WTC11 (cell line): ENCODE measurements at regions not wholly inside any gene's neighbourhood (a gene's known extent, or its start where the extent isn't known, plus 50 kb on each side); places are given as distances from the start of the nearest gene placed in this dataset.
A peak's percentile ranks its signal among the peaks of the same experiment; 100 is the strongest.

Experiments used
- ATAC-seq: fragments of 200-7000 bp; cut with Tn5 transposase; 2 replicates; pipeline ENCODE4 v1.10.0; 2021; ENCODE audit warnings: mild to moderate bottlenecking, moderate library complexity
- CTCF ChIA-PET: fragments of 300-600 bp; sonication (Branson Sonifier 250); formaldehyde crosslinking; loops from one replicate; lab custom pipeline; 2021; ENCODE audit warnings: antibody characterized with exemption; lab: Charles Lee
- POLR2A ChIA-PET: fragments of 350-600 bp; sonication (Branson Sonifier 250); formaldehyde crosslinking; loops from one replicate; lab custom pipeline; 2021; ENCODE audit warnings: antibody characterized with exemption; lab: Charles Lee
- DNase-seq: peaks from one replicate; pipeline ENCODE4 v3.0.0; 2021; ENCODE audit warnings: low spot score
- H3K27ac Mint-ChIP-seq: 2 replicates; pipeline ENCODE4 v1.8.0; 2021; ENCODE audit warnings: mixed read lengths
- H3K27me3 Mint-ChIP-seq: 2 replicates; pipeline ENCODE4 v1.8.0; 2021; ENCODE audit warnings: low read depth, mild to moderate bottlenecking, moderate library complexity, mixed read lengths
- H3K36me3 Mint-ChIP-seq: 2 replicates; pipeline ENCODE4 v1.8.0; 2021; ENCODE audit warnings: mixed read lengths
- H3K4me1 Mint-ChIP-seq: 2 replicates; pipeline ENCODE4 v1.8.0; 2022; ENCODE audit warnings: mixed read lengths
- H3K4me3 Mint-ChIP-seq: 2 replicates; pipeline ENCODE4 v1.8.0; 2021; ENCODE audit warnings: mild to moderate bottlenecking, moderate library complexity, mixed read lengths
- H3K9me3 Mint-ChIP-seq: 2 replicates; pipeline ENCODE4 v1.8.0; 2021; ENCODE audit warnings: mixed read lengths
- ATF1 ChIP-seq: sonication (generic); formaldehyde crosslinking; IDR thresholded peaks from 2 replicates; pipeline ENCODE4 v1.8.1; 2023; ENCODE audit warnings: mild to moderate bottlenecking, moderate library complexity, missing genetic modification reagents
- CBFB ChIP-seq: sonication (generic); formaldehyde crosslinking; IDR thresholded peaks from 2 replicates; pipeline ENCODE4 v1.8.1; 2022; ENCODE audit warnings: mild to moderate bottlenecking, low read depth, missing genetic modification reagents
- CREM ChIP-seq: sonication (generic); formaldehyde crosslinking; IDR thresholded peaks from 2 replicates; pipeline ENCODE4 v1.8.1; 2022; ENCODE audit warnings: mild to moderate bottlenecking, missing genetic modification reagents, moderate library complexity
- FOXP1 ChIP-seq: sonication (generic); formaldehyde crosslinking; IDR thresholded peaks from 2 replicates; pipeline ENCODE4 v1.8.0; 2022; ENCODE audit warnings: missing genetic modification reagents, mild to moderate bottlenecking, moderate library complexity, borderline replicate concordance
- GABPB1 ChIP-seq: sonication (generic); formaldehyde crosslinking; IDR thresholded peaks from 2 replicates; pipeline ENCODE4 v1.8.1; 2023; ENCODE audit warnings: mild to moderate bottlenecking, missing genetic modification reagents
- HMGA2 ChIP-seq: fragments of 250-450 bp; sonication (Bioruptor Pico); IDR thresholded peaks from 2 replicates; pipeline ENCODE4 v1.4.0; 2021; ENCODE audit warnings: mild to moderate bottlenecking, moderate library complexity
- IRF2 ChIP-seq: sonication (generic); formaldehyde crosslinking; IDR thresholded peaks from 2 replicates; pipeline ENCODE4 v1.8.0; 2022; ENCODE audit warnings: low read depth, missing genetic modification reagents, borderline replicate concordance
- JAZF1 ChIP-seq: fragments of 250-450 bp; sonication (Bioruptor Pico); IDR thresholded peaks from 2 replicates; pipeline ENCODE4 v1.9.0; 2021; ENCODE audit warnings: moderate library complexity, mild to moderate bottlenecking, inconsistent platforms
- MYBL2 ChIP-seq: sonication (generic); formaldehyde crosslinking; IDR thresholded peaks from 2 replicates; pipeline ENCODE4 v1.8.1; 2023; ENCODE audit warnings: mild to moderate bottlenecking, moderate library complexity, missing genetic modification reagents
- NR3C1 ChIP-seq: sonication (generic); formaldehyde crosslinking; conservative IDR thresholded peaks from 2 replicates; pipeline ENCODE4 v1.8.1; 2023; ENCODE audit warnings: low read depth, mild to moderate bottlenecking, missing genetic modification reagents
- OVOL2 ChIP-seq: fragments of 250-450 bp; sonication (Bioruptor Pico); IDR thresholded peaks from 2 replicates; pipeline ENCODE4 v1.9.0; 2021; ENCODE audit warnings: mild to moderate bottlenecking, borderline replicate concordance
- SMAD3 ChIP-seq: sonication (generic); formaldehyde crosslinking; IDR thresholded peaks from 2 replicates; pipeline ENCODE4 v1.8.0; 2022; ENCODE audit warnings: missing genetic modification reagents, mild to moderate bottlenecking, borderline replicate concordance
- SMAD4 ChIP-seq: sonication (generic); formaldehyde crosslinking; IDR thresholded peaks from 2 replicates; pipeline ENCODE4 v1.8.0; 2022; ENCODE audit warnings: mild to moderate bottlenecking, missing genetic modification reagents
- SP1 ChIP-seq: sonication (generic); formaldehyde crosslinking; conservative IDR thresholded peaks from 2 replicates; pipeline ENCODE4 v1.8.1; 2022; ENCODE audit warnings: missing genetic modification reagents
- TCF7 ChIP-seq: sonication (generic); formaldehyde crosslinking; IDR thresholded peaks from 2 replicates; pipeline ENCODE4 v1.8.0; 2022; ENCODE audit warnings: mild to moderate bottlenecking, low read depth, missing genetic modification reagents, moderate library complexity
- ZNF219 ChIP-seq: sonication (generic); formaldehyde crosslinking; IDR thresholded peaks from 2 replicates; pipeline ENCODE4 v1.8.0; 2023; ENCODE audit warnings: missing genetic modification reagents, mild to moderate bottlenecking, borderline replicate concordance
- ZNF317 ChIP-seq: sonication (generic); formaldehyde crosslinking; IDR thresholded peaks from 2 replicates; pipeline ENCODE4 v1.8.1; 2023; ENCODE audit warnings: low read depth, mild to moderate bottlenecking, moderate library complexity, missing genetic modification reagents, borderline replicate concordance
- TF ChIP-seq, protein P1 (sequence below): sonication (generic); formaldehyde crosslinking; IDR thresholded peaks from 2 replicates; pipeline ENCODE4 v1.8.1; 2022; ENCODE audit warnings: low read depth, missing genetic modification reagents, borderline replicate concordance
- TF ChIP-seq, protein P2 (sequence below): fragments of 250-450 bp; sonication (Bioruptor Pico); IDR thresholded peaks from 2 replicates; pipeline ENCODE4 v1.9.0; 2021; ENCODE audit warnings: mild to moderate bottlenecking
- TF ChIP-seq, protein P3 (sequence below): fragments of 250-450 bp; sonication (Bioruptor Pico); conservative IDR thresholded peaks from 2 replicates; pipeline ENCODE4 v1.9.0; 2021; ENCODE audit warnings: mild to moderate bottlenecking
- TF ChIP-seq, protein P4 (sequence below): sonication (generic); formaldehyde crosslinking; IDR thresholded peaks from 2 replicates; pipeline ENCODE4 v1.8.1; 2023; ENCODE audit warnings: mild to moderate bottlenecking, missing genetic modification reagents, borderline replicate concordance
- TF ChIP-seq, protein P5 (sequence below): sonication (generic); formaldehyde crosslinking; IDR thresholded peaks from 2 replicates; pipeline ENCODE4 v1.8.1; 2023; ENCODE audit warnings: mild to moderate bottlenecking, missing genetic modification reagents, moderate library complexity
- TF ChIP-seq, protein P6 (sequence below): sonication (generic); formaldehyde crosslinking; IDR thresholded peaks from 2 replicates; pipeline ENCODE4 v1.8.0; 2022; ENCODE audit warnings: mild to moderate bottlenecking, missing genetic modification reagents

DNA sequence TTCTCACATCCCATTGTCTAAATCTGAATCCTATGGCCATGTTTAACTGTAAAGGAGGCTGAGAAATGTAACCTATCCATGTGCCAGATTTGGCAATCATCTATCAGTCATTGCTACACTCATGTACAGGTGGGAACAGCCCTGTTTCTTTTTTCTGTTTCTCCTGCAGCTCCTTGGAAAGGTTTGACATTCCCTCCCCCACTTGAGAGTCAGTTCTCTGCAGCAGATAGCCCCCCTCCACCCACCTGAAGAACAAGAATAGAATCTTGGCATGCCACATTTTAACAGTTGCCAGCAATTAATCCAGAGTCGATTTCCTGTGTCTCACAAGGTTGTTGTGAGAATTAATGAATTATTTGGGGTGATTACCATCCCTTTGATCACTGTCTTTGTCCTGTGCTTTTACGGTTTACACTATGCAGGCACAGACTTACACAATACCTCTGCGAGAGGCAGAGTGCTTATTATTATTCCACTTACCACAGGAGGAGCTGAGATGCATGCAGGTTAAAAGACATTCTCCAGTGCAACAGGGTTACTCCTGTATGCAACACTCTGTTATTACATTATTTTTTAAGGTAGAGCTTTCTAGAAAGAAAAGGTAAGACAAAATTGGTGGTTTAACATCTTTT lies 351.0 kb upstream of the THRB start (continued):
- no peak for TF ChIP-seq SMAD4 (CRISPR knock-in tag)
- TF ChIP-seq CREM (CRISPR knock-in tag) = no peak
- TF ChIP-seq FOXP1 (CRISPR knock-in tag) = no peak
- TF ChIP-seq, protein P1, sequence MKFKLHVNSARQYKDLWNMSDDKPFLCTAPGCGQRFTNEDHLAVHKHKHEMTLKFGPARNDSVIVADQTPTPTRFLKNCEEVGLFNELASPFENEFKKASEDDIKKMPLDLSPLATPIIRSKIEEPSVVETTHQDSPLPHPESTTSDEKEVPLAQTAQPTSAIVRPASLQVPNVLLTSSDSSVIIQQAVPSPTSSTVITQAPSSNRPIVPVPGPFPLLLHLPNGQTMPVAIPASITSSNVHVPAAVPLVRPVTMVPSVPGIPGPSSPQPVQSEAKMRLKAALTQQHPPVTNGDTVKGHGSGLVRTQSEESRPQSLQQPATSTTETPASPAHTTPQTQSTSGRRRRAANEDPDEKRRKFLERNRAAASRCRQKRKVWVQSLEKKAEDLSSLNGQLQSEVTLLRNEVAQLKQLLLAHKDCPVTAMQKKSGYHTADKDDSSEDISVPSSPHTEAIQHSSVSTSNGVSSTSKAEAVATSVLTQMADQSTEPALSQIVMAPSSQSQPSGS (CRISPR knock-in tag) = no peak
- TF ChIP-seq, protein P2, sequence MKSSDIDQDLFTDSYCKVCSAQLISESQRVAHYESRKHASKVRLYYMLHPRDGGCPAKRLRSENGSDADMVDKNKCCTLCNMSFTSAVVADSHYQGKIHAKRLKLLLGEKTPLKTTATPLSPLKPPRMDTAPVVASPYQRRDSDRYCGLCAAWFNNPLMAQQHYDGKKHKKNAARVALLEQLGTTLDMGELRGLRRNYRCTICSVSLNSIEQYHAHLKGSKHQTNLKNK (CRISPR knock-in tag) = no peak
- no peak for TF ChIP-seq GABPB1 (CRISPR knock-in tag)
- TF ChIP-seq MYBL2 (CRISPR knock-in tag) = no peak

DNA sequence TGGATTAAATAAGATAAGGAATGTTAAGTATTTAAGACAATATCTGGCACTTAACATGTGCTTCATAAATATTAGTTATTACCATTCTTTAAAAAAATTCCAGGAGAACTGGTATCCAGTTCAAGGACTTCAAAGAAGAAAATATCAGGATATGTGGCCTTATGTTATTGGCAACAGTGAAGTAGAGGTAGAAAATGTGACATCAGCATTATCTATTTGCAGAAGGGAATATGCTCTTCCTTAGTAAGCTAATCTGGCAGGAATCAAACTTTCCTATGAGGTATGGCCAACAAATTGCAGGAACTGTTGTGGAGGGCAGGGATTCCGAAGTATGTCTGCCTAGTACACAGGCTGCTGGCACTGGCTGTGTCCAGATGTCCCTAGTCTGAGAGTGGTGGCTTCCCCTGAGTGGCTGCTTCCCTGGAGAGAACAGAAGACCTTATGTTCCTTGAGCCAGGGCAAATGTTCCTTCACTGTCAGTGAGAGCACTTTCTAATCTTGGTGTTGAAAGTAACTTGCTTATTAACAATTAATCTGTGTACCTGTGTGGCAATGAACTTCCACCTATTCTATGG lies 351.7 kb upstream of the THRB start:
- Mint-ChIP-seq H3K27me3 (no peaks in the 10 kb centered on the region), H3K9me3 (no peaks in the 10 kb centered on the region), H3K36me3 (no peaks in the 10 kb centered on the region), H3K27ac (0 out of 2 replicates have a peak overlapping the region, but pooled peaks have one; percentile 69), H3K4me1 (peaks cover 29% of the 10 kb centered on the region), H3K4me3 (no peak overlapping the region)
- CTCF ChIA-PET = interaction anchor here (0.5 kb wide), 1 partner anchor 116 kb away, joined by 3 read pairs; no protein-coding TSS in a partner anchor
- ATAC-seq = no peak
- DNase-seq = no peak
- POLR2A ChIA-PET = no interaction called here
- no peak for TF ChIP-seq HMGA2
- TF ChIP-seq CBFB (CRISPR knock-in tag) = no peak
- TF ChIP-seq TCF7 (CRISPR knock-in tag) = no peak
- TF ChIP-seq, protein P3, sequence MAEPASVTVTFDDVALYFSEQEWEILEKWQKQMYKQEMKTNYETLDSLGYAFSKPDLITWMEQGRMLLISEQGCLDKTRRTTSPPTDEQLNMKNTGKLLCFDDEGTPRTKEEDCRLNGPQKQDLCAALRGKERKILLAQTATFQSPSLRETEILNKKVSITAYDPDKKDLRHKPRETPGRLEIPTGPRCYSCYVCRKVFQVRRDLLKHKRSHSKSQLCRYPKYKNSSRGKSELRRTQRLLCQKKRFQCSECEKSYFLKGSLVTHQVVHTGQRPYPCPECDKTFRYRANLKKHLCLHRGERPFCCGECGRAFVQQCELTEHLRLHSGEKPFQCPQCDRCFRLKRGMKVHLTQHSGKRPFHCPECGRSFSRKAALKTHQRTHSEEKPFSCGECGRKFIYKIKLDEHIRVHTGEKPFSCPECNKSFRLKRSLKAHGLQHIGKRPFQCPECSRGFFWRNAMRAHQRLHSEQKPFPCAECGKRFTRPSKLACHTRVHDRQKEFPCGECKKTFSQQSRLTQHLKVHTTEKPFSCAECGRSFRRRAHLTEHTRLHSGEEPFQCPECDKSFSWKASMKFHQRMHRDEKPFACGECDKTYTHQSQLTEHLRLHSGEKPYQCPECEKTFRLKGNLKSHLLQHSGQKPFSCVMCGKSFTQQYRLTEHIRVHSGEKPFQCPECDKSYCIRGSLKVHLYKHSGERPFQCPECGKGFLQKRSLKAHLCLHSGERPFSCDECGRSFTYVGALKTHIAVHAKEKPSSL (CRISPR knock-in tag) = no peak
- no peak for TF ChIP-seq ZNF219 (CRISPR knock-in tag)

DNA sequence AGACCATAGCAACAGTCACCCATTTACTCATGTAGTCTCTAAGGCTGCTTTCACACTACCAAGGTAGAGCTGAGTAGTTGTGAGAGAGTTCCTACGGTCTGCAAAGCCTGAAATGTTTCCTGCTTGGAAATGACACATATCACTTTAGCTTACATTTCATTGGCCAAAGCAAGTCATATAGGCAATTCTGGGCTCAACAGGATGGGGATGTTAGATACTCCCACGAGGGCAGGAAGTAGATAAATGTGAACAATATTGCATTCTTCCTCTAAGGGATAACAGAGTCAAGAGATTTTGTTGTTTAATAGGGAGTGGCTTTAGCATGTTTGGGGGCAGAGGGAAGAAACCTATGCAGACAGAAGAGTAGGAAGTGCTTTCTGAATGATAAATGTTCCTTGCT lies 355.6 kb upstream of the THRB start:
- no peak for ATAC-seq
- DNase-seq = no peak
- Mint-ChIP-seq H3K36me3 (no peaks in the 10 kb centered on the region), H3K27ac (no peak overlapping the region), H3K4me1 (peaks cover 32% of the 10 kb centered on the region), H3K4me3 (no peak overlapping the region), H3K9me3 (no peaks in the 10 kb centered on the region), H3K27me3 (no peaks in the 10 kb centered on the region)
- CTCF ChIA-PET = no interaction called here
- POLR2A ChIA-PET = no interaction called here
- TF ChIP-seq SMAD3 (CRISPR knock-in tag) (no peak), ATF1 (CRISPR knock-in tag) (no peak), OVOL2 (CRISPR knock-in tag) (no peak), SP1 (CRISPR knock-in tag) (no peak), IRF2 (no peak), TCF7 (CRISPR knock-in tag) (no peak), JAZF1 (CRISPR knock-in tag) (no peak), ZNF317 (CRISPR knock-in tag) (no peak), NR3C1 (CRISPR knock-in tag) (no peak)
- TF ChIP-seq, protein P4, sequence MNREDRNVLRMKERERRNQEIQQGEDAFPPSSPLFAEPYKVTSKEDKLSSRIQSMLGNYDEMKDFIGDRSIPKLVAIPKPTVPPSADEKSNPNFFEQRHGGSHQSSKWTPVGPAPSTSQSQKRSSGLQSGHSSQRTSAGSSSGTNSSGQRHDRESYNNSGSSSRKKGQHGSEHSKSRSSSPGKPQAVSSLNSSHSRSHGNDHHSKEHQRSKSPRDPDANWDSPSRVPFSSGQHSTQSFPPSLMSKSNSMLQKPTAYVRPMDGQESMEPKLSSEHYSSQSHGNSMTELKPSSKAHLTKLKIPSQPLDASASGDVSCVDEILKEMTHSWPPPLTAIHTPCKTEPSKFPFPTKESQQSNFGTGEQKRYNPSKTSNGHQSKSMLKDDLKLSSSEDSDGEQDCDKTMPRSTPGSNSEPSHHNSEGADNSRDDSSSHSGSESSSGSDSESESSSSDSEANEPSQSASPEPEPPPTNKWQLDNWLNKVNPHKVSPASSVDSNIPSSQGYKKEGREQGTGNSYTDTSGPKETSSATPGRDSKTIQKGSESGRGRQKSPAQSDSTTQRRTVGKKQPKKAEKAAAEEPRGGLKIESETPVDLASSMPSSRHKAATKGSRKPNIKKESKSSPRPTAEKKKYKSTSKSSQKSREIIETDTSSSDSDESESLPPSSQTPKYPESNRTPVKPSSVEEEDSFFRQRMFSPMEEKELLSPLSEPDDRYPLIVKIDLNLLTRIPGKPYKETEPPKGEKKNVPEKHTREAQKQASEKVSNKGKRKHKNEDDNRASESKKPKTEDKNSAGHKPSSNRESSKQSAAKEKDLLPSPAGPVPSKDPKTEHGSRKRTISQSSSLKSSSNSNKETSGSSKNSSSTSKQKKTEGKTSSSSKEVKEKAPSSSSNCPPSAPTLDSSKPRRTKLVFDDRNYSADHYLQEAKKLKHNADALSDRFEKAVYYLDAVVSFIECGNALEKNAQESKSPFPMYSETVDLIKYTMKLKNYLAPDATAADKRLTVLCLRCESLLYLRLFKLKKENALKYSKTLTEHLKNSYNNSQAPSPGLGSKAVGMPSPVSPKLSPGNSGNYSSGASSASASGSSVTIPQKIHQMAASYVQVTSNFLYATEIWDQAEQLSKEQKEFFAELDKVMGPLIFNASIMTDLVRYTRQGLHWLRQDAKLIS (CRISPR knock-in tag) = no peak
- TF ChIP-seq, protein P5, sequence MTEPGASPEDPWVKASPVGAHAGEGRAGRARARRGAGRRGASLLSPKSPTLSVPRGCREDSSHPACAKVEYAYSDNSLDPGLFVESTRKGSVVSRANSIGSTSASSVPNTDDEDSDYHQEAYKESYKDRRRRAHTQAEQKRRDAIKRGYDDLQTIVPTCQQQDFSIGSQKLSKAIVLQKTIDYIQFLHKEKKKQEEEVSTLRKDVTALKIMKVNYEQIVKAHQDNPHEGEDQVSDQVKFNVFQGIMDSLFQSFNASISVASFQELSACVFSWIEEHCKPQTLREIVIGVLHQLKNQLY (CRISPR knock-in tag) = no peak
- TF ChIP-seq, protein P6, sequence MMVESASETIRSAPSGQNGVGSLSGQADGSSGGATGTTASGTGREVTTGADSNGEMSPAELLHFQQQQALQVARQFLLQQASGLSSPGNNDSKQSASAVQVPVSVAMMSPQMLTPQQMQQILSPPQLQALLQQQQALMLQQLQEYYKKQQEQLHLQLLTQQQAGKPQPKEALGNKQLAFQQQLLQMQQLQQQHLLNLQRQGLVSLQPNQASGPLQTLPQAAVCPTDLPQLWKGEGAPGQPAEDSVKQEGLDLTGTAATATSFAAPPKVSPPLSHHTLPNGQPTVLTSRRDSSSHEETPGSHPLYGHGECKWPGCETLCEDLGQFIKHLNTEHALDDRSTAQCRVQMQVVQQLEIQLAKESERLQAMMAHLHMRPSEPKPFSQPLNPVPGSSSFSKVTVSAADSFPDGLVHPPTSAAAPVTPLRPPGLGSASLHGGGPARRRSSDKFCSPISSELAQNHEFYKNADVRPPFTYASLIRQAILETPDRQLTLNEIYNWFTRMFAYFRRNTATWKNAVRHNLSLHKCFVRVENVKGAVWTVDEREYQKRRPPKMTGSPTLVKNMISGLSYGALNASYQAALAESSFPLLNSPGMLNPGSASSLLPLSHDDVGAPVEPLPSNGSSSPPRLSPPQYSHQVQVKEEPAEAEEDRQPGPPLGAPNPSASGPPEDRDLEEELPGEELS (CRISPR knock-in tag) = no peak
